ELR (cell line): ENCODE measurements at regions not wholly inside any gene's neighbourhood (a gene's known extent, or its start where the extent isn't known, plus 50 kb on each side); places are given as distances from the start of the nearest gene placed in this dataset.
"Not testable (repeated sequence)": the region's sequence is repeated elsewhere in the genome, so short reads cannot be mapped to it uniquely, and the experiment has no call there.

Experiments
- DNase-seq: peaks from one replicate; pipeline ENCODE4 v3.0.0-alpha.2; 2015; ENCODE audit warnings: low read depth

DNA sequence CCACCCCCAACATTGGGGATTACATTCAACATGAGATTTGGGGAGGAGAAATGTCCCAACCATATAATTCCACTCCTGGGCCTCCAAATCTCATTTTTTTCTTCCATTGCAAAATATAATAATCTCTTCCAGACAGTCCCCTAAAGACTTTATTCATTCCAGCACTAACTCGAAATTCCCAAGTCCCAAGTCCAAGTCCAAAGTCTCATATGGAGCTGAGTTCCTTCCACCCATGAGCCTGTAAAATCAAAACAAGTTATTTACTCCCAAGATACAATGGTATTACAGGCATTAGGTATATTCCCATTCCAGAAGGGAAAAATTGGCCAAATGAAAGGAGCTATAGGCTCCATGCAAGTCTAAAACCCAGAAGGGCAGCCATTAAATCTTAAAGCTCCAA, 56.7 kb downstream of the P2RY1 start:
- DNase-seq: no peak

DNA sequence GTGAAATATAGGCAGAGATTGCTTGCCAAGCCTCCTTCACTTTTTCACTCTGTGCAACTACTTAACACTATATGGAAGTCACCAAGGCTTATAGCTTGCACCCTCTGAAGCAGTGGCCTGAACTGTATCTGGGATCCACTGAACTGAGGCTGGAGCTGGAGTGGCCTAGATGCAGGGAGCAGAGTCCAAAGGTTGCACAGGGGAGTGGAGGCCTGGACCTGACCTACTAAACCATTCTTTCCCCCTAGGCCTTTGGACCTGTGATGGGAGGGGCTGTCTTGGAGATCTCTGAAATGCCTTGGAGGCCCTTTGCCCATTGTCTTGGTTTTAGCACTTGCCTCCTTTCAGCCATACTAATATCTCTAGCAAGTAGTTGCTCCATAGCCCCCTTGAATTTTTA, 57.5 kb downstream of the P2RY1 start:
- DNase-seq: no peak

DNA sequence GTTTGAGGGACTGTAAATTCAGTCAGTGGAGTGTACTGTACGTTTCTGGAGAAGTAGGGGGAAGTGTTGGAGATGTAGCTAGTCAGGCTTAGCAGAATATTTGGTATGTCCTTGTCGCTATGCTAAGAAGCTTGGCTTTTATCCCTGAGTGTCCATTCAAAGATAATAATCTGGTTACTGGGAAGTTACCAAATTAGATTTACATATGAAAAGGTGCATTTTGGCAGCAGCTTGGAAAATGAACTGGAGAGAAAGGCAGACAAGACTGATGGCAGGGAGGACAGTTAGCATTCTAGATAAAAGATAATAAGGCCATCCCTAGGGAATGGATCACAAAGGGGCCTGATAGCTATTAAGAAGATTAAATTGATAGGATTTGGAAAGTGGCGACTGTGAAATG, 58.7 kb downstream of the P2RY1 start:
- DNase-seq: no peak

DNA sequence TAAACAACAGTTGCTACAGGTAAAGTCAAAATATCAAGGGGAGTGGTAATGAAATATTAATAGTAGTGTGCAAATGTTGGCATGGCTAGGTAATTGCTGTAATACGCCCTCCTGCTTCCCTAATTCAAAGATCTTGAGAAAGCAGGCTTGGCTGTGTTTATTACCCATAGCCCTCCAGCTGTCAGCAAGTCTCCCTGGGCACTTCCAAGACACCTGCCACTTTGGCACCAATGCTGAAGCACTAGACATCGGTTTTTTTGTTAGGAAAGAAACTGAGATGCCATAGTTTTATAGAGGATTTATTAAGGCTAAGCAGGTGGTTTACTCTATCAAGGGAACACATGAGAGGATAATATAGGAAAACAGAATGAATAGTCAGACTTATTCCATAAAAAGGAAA, 64.4 kb downstream of the P2RY1 start:
- DNase-seq: no peak

DNA sequence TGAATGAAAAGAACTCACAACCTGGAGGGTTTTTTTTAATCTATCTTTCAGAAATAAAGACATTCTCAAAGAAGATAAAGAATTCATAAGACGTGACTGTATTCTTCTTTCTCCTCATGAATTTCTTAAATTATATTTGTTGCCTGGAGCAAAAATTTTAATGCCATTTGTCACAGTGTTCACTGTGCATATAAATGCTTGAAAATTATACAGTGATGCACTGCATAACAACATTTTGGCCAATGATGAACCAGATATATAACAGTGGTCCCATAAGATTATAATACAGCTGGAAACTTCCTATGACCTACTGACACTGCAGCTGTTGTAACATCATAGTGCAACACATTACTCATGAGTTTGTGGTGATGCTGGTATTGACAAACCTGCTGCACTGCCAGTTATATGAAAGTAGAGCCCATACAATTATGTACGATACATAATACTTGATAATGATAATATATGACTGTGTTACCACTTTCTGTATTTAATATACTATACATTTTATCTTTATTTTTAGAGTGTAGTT, 67.3 kb downstream of the P2RY1 start:
- DNase-seq: peak; percentile 10

DNA sequence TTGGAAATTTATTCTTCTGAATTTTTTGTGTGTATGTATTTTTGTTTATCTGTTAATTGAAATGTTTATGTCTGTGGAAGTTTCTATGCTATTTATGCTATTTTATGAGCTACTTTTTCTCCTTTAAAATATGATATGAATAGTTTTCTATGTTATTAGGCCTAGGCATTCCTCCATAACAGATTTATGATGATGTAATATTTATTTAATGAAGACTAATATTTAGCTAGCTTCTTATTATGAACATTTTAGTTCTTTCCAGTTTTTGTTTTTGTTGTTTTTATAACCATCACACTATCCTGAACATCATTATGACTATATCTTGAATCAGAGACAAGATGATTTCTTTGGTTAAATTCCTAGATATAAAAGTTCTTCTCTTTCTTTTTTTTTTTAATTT, 70.7 kb downstream of the P2RY1 start:
- DNase-seq: no peak

DNA sequence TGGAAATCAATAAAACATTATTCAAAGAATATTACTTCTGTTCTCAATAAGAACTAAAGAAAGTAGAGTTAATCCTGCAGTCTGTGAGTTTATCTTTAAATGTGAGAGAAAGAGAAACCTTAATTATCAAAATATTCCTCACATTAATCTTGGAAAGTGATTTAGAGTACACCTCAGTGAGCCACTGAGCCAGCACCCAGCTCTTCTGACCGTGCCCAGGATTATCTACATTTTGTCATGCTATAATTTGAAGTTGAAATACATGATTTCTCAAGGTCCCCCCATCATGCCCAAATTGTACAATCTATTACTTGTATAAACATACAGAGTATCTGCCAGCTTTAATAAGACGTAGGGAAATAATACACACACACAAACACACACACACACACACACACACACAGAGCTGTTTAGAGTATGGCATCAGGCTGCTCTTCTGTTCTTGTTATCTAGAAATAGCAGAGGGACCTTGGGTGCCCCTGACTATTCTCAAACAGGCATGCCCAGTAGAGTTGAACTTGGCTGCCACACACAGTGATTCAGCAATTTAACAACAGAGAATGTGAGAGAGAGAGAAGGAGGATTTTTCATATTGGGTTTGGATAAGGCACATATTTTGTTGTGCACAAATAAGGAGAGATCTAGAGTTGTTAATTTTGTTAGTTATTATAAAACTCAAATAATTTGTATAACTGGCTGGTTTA, 74.4 kb downstream of the P2RY1 start:
- DNase-seq: no peak

DNA sequence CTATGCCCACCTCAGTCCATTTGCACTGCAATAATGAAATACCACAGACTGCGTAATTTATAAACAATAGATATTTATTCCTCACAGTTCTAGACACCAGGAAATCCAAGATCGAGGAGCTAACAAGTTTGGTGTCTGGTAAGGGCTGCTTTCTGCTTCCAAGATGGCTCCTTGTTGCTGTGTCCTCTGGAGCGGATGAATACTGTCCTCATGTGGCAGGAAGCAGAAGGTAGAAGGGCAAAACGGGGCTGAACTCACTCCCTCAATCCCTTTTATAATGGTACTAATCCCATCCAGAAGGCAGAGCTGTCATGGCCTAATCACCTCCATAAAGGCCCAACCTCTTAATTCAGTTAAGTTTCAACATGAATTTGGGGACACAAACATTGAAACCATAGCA, 75.3 kb downstream of the P2RY1 start:
- DNase-seq: peak; percentile 25

DNA sequence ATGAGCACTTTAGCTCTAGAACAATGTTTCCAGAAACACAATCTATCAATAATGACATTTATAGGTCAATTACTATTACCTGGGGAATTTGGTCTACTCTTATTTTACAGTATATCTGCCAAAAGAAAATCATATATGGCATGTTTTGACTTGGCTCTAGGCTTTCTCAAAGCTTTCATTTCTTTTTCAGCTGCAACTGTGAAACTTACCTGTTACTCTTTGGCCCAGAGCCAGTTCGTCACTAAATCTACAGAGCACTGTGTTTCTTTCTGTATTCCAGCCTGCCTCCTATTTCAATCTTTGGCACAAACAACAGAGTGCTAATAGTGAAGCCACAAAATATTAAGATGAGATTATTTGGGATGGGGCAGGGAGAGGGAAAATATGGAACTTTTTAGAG, 76.0 kb downstream of the P2RY1 start:
- no peak for DNase-seq

DNA sequence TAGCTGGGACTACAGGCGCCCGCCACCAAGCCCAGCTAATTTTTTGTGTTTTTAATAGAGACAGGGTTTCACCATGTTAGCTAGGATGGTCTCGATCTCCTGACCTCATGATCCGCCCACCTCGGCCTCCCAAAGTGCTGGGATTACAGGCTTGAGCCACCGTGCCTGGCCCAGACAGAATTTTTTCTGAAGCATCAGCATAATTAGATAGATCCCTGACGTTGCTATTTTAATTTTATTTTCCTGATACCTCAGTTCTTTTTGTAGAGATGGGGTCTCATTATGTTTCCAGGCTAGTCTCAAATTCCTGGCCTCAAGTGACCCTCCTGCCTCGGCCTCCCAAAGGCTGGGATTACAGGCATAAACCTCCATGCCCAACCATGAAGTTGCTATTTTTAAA, 79.8 kb downstream of the P2RY1 start:
- DNase-seq: not testable (repeated sequence)

DNA sequence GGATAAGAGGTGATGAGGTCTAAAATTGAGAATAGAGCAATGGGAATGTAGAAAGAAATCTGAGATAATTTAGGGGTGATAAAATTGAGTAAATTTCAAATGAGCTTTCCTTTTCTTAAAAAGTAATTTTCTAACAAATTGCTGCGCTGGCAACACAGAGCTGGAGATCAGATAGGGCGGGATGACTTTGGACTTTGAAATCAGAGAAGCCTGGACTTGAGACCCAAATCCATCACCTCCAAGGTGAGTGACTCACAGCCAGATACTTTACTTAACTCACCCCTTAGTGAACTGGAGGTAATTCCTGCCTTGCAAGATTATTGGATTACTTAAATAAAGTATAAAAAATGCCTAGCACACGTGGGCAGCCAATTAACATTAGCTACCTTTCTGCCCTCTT, 80.8 kb downstream of the P2RY1 start:
- DNase-seq: no peak

DNA sequence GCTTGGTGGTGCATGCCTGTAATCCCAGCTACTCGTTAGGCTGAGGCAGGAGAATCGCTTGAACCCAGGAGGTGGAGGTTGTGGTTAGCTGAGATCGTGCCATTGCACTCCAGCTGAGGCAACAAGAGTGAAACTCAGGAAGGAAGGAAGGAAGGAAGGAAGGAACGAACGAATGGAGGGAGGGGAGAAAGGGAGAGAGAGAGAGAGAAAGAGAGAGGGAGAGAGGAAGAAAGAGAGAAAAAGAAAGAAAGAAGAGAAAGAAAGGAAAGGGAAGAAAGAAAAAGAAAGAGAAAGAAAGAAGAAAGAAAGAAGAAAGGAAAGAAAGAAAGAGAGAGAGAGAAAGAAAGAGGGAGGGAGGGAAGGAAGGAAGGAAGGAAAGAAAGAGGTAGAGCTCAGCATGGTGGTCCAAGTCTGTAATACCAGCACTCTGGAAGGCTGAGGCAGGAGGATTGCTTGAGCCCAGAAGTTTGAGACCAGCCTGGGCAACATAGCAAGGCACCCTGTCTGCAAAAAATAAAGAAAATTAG, 81.9 kb downstream of the P2RY1 start:
- DNase-seq: no peak

DNA sequence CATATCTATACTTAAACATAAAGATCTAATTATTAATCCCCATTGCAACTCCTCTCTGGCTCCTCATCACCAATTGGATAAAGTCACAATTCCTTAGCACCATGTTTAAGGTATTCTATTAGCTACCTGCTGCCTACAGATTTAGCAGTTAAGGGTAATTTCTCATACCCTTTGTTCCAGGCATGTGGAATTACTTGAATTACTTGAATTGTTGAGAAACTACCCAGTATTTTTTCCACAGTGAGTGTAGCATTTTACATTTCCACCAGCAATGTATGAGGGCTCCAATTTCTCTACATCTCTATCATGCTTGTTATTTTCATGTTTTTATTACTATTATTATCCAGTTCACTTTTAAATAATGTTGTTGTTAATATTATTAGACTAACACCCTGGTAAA, 86.4 kb downstream of the P2RY1 start:
- DNase-seq: no peak

DNA sequence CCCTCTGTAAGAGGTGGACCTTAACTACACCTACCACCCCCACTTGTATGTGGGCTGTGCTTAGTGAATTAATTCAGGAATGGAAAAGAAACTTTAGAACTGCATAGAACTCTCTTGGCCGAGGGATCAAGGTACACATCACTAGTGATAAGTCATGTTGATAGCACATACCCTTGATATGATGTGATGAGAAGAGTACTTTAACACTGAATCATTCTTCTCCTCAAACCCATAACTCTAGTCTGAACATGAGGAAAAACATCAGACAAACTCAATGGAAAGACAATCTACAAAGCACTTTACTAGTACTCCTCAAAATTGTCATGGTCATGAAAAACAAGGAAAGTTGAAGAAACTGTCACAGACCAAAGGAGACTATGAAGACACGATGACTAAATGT, 87.6 kb downstream of the P2RY1 start:
- no peak for DNase-seq

DNA sequence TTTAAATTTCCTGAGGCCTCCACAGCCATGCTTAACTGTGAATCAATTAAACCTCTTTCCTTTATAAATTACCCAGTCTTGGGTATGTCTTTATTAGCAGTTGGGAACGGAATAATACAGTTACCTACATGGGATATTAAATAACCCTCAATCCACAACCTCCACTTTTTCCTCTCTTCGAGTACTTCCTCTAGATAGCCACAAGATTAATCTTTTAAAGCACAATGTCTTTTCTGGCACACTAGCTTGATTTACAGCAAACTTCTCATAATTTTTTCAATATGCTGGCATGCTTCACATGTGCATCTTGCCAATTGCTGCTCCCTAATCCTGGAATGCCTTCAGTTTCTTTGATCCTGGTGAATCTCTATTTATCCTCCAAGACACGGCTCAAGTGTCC, 92.2 kb downstream of the P2RY1 start:
- no peak for DNase-seq

DNA sequence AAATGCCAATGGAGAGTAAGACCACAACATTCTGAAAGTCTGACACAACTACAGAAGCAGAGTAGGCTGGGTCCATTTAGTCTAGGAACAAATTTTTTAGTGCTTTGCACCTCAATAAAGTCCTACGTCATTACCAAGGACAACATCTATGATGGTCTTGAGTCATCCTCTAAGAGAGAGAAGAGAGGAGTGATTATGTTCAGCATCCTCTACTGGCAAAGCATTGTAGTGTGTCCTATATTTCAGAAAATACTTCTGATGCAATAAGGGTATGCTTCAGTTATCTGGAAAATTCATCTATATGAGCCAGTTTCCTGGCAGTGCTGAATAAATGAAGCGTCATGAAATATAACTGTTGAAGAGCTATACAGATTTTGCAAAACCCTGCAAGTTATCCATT, 95.6 kb downstream of the P2RY1 start:
- peak; percentile 4 for DNase-seq

DNA sequence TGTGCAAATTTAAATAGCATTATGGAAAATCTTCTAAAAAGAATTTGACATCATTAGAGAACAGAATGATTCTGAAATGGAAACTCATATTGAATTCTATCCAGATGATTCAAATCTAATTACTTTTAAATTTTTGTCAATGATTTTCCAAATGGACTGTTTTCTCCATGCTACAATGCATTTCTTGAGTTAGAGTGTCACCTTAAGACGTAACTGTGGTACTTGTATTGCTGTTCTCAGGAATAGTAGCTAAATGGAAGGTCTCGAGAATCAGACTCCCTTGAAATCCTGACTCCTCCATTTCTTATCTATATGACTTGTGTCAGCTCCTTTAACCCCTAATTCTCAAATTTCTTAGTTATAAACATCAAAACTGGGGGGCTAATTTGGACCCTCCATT, 102.3 kb downstream of the P2RY1 start:
- no peak for DNase-seq

DNA sequence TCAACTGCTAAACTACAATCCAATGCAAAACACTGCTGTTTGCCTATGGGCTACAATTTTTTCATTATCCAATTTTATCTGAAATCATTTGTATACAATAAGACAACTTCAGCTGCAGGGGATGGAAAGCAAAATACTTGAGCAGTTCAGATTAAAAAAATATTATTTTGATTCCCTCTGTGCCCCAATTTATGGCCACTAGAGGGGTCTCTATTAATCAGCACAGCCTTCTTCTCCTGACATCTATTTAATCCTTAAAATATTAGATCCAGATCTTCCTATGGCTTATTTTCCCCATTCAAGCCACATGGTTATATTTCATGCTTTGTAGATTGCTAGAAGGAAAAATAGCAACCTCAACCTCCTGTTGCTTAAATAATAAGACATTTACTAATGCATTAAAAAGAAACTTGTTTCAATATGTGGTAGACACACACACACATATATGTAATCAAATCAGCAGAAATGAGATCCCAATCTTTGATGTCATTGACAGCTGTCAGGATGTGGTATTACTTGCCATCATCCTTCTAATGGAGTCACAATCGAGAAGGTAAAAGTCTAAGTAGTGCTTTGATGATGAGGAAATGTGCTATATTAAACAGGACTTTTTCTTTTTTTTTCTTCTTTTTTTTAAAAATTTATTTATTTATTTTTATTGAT, 104.2 kb downstream of the P2RY1 start:
- peak; percentile 8 for DNase-seq

DNA sequence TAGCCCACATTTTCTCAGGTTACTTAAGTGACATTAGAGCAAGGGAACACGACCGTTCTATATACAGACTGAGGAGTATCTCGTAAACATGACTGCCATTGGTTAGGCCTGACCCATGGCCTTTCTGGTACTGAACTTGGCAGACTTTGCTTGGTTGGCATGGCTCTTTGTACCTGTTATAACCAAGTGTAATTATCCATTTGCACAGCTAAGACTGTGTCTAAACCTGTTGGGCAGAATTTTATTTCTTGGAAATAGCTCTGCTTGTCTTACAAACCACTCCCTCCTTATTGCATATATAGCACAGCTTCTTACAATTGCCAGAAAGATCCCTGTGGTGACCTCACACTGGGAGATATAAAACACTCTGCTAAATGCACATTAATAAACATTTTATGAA, 106.9 kb downstream of the P2RY1 start:
- no peak for DNase-seq

DNA sequence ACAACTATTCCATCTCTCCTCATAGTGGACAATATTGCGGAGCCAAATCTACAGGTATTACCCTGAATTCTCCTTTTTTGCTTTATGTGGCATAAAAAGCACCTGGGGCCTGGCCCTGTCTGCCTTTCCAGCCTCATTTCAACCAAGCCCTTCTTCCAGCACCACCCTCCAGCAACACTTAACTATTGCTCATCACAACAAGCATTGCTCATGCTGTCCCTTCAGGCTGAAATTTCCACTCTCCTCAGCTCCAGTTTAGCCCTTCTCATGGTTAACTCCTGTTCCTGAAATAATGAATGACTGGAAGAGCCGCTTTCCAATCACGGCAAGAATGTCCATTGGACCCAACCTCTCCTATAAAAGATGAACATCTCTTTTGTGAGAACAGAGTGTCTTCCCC, 107.4 kb downstream of the P2RY1 start:
- DNase-seq: peak; percentile 56

DNA sequence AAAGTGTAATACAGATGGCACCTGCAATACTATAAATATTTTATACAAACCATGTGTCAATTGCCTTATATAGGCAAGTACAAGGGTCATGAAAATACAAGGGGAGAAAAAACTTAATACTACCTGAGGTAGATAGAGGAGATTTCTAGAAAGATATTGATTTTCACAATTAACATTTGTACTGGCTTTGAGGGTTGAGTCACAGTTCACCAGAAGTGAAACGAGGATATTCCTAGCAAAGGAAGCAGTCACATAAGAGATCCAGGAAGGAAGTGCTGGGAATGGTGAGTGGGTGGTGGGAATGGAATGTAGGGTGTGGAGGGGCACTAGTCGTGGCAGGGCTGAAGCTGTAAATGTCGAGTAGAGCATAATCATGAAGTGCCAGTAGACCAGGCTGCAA, 108.7 kb downstream of the P2RY1 start:
- DNase-seq: peak; percentile 56

DNA sequence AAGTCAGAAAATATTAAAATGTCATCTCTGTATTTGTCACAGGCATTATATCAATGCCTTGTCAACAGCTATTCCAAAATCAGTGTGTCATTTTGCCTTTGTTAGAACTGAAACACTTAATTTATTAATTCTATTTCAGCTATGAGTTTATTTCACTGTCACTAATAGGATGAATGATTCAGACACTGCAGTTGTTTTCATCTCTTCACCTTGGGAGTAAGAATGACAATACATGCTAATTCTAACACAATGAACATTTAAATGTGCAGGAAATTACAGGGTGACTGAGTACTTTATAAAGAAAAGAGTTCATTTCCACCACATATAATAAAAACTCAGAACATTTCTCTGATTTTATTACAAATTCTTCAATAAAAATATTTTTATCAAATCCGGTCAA, 109.7 kb downstream of the P2RY1 start:
- no peak for DNase-seq

DNA sequence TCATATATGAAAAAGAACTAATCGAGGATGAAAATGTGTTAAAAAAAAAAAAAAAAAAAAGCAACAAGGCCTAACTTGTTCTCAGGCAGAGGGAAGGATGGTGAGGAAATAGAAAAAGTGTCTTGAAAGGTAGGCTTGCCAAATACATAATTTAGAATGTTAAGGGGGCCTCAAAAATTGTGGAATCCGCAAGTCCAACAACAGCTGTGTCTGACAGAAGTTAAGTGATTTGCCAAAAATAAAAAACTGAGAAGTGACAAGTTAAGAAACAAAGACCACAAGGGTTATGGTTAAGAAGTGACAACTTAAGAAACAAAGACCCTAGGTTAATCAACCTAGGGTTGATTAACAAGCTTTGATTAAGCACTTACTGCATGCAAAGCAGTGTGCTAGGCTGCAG, 110.6 kb downstream of the P2RY1 start:
- DNase-seq: no peak

DNA sequence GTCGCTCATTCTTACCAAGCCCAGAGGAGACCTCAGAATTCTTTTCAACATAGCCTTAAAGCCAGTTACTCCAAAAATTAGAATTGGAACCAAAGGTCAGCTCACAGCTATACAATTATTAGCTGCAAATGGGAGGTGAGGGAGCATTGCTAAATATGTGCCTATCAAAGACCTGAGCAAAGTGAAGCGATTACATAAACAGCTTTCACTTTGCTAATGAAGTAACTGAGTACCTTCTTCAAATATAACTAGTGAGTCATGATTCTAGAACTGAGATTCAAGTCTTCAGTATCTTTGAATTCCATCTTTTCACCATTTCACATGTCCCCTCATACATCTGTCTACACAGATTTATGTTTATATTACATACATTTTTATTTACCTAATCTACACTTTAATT, 122.6 kb downstream of the P2RY1 start:
- no peak for DNase-seq
